ENCODE measurements at regions not wholly inside any gene's neighbourhood (a gene's known extent, or its start where the extent isn't known, plus 50 kb on each side); places are given as distances from the start of the nearest gene placed in this dataset.

DNA sequence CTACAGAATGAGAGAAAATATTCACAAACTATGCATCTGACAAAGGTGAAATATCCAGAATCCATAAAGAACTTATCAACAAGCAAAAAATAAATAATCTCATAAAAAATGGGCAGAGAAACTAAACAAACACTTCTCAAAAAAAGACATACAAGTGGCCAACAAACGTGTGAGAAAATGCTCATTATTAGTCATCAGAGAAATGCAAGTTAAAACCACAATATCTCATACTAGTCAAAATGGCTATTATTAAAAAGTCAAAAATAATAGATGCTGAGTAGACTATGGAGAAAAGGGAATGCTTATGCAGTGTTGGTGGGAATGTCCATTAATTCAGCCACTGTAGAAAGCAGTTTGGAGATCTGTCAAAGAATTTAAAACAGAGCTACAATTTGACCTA is 533.3 kb downstream of the TMA16 start:
- ATAC-seq, result no peak
- WGBS, 4 donors, result 59 to 62% (median 61%) methylated on average over 1 of the region's 1 CpG
- DNase-seq, result no peak
- Histone ChIP-seq H3K9me3 (peaks cover 0 to 39% (median 8%) of the 10 kb centered on the region in 12 donors), H3K36me3 (no peaks in the 10 kb centered on the region), H3K27me3 (no peaks in the 10 kb centered on the region), H3K4me1 (no peaks in the 10 kb centered on the region), H3K4me3 (no peak overlapping the region), H3K27ac (no peak overlapping the region)
- TF ChIP-seq POLR2A (IDR thresholded peaks at IDR 0.05), result no peak
- TF ChIP-seq CTCF (IDR thresholded peaks at IDR 0.05), result no peak
- intact Hi-C loops (cut with DNase I), result no loop called here

DNA sequence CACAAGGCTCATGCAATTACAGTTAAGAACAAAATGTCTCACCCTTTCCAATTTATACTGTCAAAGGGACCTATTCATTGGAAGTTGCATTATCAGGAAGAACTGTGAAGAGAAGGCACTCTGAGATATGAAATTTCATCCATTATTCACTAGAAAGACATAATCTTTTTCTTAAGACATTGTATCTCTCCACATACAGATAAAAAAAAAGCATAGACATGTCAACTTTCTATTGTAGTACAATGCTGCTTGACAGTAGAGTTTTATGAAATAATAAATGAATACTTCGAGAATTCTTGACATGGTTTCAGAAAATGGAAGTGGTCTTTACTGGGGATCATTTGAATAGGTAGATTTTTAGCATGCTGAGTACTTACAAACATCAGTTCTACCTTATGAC is 545.0 kb downstream of the TMA16 start:
- H3K27ac ChIP-seq, result no peak overlapping the region
- no peak overlapping the region for H3K4me3 ChIP-seq
- H3K9me3 ChIP-seq, result peaks cover 0 to 19% (median 3%) of the 10 kb centered on the region in 12 donors
- H3K27me3 ChIP-seq, result no peaks in the 10 kb centered on the region
- no peak for ATAC-seq
- no peak for DNase-seq
- intact Hi-C loops (cut with DNase I), result no loop called here
- no peak for TF ChIP-seq POLR2A (IDR thresholded peaks at IDR 0.05)
- TF ChIP-seq CTCF (IDR thresholded peaks at IDR 0.05), result no peak
- no peaks in the 10 kb centered on the region for H3K36me3 ChIP-seq
- no peaks in the 10 kb centered on the region for H3K4me1 ChIP-seq
- 33 to 45% (median 35%) methylated on average over 1 of the region's 1 CpG for WGBS, 4 donors

DNA sequence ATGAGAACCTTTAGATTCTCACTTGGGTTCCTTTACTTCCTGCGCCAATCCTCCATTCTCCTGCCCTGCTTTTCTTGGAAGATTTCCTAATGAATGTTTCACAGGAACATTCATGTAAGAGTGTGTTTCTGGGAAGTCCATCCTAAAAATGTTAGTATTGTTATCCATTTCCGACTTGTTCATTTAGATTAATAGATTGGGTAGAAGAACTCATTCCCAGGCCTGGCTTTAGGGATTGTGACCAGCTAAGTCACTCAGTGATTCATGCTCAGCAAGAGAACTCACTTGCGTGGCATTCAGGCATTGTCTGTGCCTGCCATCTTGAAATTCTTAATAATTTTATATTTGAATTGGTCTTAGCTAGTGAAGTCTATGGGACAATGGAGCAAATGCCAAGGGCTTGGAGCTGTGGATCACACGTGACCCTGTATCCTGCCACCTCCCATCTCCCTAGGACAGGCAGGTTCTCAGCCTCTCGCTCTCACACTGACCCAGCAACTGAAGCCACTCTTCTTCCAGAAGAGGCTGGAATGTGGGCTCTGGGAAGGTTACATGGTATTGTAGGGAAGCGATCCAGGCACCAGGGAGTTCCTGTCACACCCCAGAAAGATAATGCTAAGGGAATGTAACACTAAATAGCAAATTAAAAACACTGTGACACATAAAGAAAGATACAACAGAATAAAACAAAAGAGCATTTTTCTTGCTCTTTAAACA is 562.1 kb downstream of the TMA16 start:
- no peak for ATAC-seq
- Histone ChIP-seq H3K4me3 (no peak overlapping the region), H3K36me3 (no peaks in the 10 kb centered on the region), H3K9me3 (peaks cover 0 to 4% (median 0%) of the 10 kb centered on the region in 12 donors), H3K27ac (no peak overlapping the region), H3K27me3 (no peaks in the 10 kb centered on the region), H3K4me1 (no peaks in the 10 kb centered on the region)
- intact Hi-C loops (cut with DNase I), result no loop called here
- 72 to 79% (median 75%) methylated on average over 6 of the region's 6 CpGs for WGBS, 4 donors
- no peak for DNase-seq
- TF ChIP-seq POLR2A (IDR thresholded peaks at IDR 0.05) (no peak), CTCF (IDR thresholded peaks at IDR 0.05) (no peak)

DNA sequence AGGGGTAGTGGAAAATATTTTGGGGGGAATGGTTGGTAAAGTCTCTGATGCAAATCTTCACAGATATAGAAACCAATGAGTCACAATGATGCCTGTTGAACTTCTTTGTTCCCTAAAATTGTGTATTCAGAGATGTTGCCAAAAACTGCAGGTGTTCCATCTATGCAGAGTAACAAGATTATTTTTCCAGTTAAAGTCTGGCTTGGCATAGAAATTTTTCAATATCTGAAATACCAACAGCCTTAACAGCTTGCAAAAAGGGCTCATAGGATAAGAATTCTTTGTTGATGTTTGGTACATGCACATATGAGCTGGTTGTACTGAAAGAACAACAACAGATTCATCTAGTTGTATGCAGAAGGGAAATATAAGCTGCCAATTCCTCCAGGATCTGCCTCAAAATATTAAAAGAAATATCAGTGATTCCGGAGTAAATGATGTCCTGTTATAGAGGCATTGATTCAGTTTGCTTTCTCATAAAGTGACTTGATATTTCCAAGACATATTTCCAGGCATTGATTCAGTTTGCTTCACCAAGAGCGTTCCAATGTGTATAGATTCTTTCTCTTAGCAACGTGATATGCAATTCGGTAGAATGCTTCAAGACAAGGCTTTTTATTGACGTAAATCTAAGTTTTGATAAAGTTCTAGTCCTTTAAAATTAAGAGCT is 564.4 kb downstream of the TMA16 start:
- Histone ChIP-seq H3K27ac (no peak overlapping the region), H3K4me1 (no peaks in the 10 kb centered on the region), H3K27me3 (no peaks in the 10 kb centered on the region), H3K9me3 (peaks cover 0 to 8% (median 0%) of the 10 kb centered on the region in 12 donors), H3K36me3 (no peaks in the 10 kb centered on the region), H3K4me3 (no peak overlapping the region)
- 77 to 84% (median 84%) methylated on average over 5 of the region's 5 CpGs for WGBS, 4 donors
- no peak for ATAC-seq
- no peak for DNase-seq
- no peak for TF ChIP-seq POLR2A (IDR thresholded peaks at IDR 0.05)
- no peak for TF ChIP-seq CTCF (IDR thresholded peaks at IDR 0.05)
- intact Hi-C loops (cut with DNase I), result no loop called here

All from heart left ventricle (tissue), 16 donors.